GM20431 (cell line): ENCODE measurements at regions not wholly inside any gene's neighbourhood (a gene's known extent, or its start where the extent isn't known, plus 50 kb on each side); places are given as distances from the start of the nearest gene placed in this dataset.

Experiments used
- in situ Hi-C: fragments of 300-500 bp; cut with MseI, MboI; formaldehyde crosslinking; loops from one replicate; pipeline ENCODE4 v1.15.0; 2020; ENCODE audit warnings: low sequenced_read_pairs; ENCODE audit not compliant: unreplicated experiment

- in situ Hi-C loops = no loop called here
Observed at GRCh38 chr7:115409682-115410433, 488.0 kb downstream of the MDFIC start.

GRCh38 chr7:115406219-115406618 lies 484.3 kb downstream of the MDFIC start:
- in situ Hi-C loops = no loop called here

GRCh38 chr7:115387137-115387536 lies 465.2 kb downstream of the MDFIC start:
- in situ Hi-C loops = no loop called here

- in situ Hi-C loops = no loop called here
Observed at GRCh38 chr7:115379321-115379720, 457.4 kb downstream of the MDFIC start.

- in situ Hi-C loops = no loop called here
Observed at GRCh38 chr7:115368998-115369397, 447.1 kb downstream of the MDFIC start.

- in situ Hi-C loops = no loop called here
Observed at GRCh38 chr7:115363916-115364315, 442.0 kb downstream of the MDFIC start.

GRCh38 chr7:115359955-115360354 lies 438.1 kb downstream of the MDFIC start:
- in situ Hi-C loops = no loop called here

GRCh38 chr7:115359119-115359518 lies 437.2 kb downstream of the MDFIC start:
- in situ Hi-C loops = no loop called here

- in situ Hi-C loops = no loop called here
Observed at GRCh38 chr7:115357703-115357999, 435.8 kb downstream of the MDFIC start.

GRCh38 chr7:115356999-115357702 lies 435.3 kb downstream of the MDFIC start:
- in situ Hi-C loops = no loop called here

- in situ Hi-C loops = no loop called here
Observed at GRCh38 chr7:115356139-115356746, 434.3 kb downstream of the MDFIC start.

GRCh38 chr7:115354925-115355324 lies 433.0 kb downstream of the MDFIC start:
- in situ Hi-C loops = no loop called here

GRCh38 chr7:115352375-115352774 lies 430.5 kb downstream of the MDFIC start:
- in situ Hi-C loops = no loop called here

GRCh38 chr7:115350764-115351163 lies 428.9 kb downstream of the MDFIC start:
- in situ Hi-C loops = no loop called here

GRCh38 chr7:115349635-115350034 lies 427.7 kb downstream of the MDFIC start:
- in situ Hi-C loops = no loop called here

GRCh38 chr7:115346685-115347084 lies 424.8 kb downstream of the MDFIC start:
- in situ Hi-C loops = no loop called here

- in situ Hi-C loops = no loop called here
Observed at GRCh38 chr7:115340828-115341227, 418.9 kb downstream of the MDFIC start.

- in situ Hi-C loops = no loop called here
Observed at GRCh38 chr7:115338016-115338415, 416.1 kb downstream of the MDFIC start.

- in situ Hi-C loops = no loop called here
Observed at GRCh38 chr7:115332691-115333090, 410.8 kb downstream of the MDFIC start.

GRCh38 chr7:115329006-115329405 lies 407.1 kb downstream of the MDFIC start:
- in situ Hi-C loops = no loop called here

- in situ Hi-C loops = no loop called here
Observed at GRCh38 chr7:115328018-115328417, 406.1 kb downstream of the MDFIC start.
